Thyroid gland (tissue), 4 donors: ENCODE measurements at regions not wholly inside any gene's neighbourhood (a gene's known extent, or its start where the extent isn't known, plus 50 kb on each side); places are given as distances from the start of the nearest gene placed in this dataset.

Experiments
- POLR2A ChIP-seq, 2 donors: fragments of 450-650 bp; IDR thresholded peaks; one replicate each; pipeline ENCODE4 v1.6.1; 2017; ENCODE audit warnings: antibody characterized with exemption in 2 of 2, mild to moderate bottlenecking in 2 of 2, moderate library complexity in 1 of 2
- TF ChIP-seq, protein P1 (sequence below), 6 experiments: fragments of 200-600 bp in 3 of 6; fragments of 450-650 bp in 3 of 6; sonication (generic) in 3 of 6; IDR thresholded peaks; one replicate each; pipeline ENCODE4 v1.5.1; 2016 to 2019; ENCODE audit warnings: antibody characterized with exemption in 6 of 6, mild to moderate bottlenecking in 2 of 6, inconsistent platforms in 1 of 6, moderate library complexity in 1 of 6

DNA sequence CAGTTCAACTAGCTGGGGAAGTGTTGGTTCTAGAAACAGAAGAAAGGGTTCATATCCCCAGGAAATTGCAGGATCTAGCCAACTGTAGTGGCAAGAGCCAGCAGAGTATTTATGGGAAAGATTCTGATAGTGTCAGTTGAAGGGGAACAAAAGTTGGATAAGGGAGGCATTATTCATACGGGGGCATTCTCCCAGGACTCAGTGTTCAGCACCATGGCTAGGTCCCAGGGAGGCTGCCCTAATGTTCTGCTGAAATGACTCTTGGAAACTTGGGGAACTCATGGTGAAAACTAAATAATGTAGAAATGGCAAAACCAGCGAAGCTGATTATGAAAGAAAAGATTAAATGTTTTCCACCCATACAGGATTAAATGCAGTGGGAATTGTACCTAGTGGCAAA, 543.7 kb downstream of the TRIB2 start:
- TF ChIP-seq, protein P1, sequence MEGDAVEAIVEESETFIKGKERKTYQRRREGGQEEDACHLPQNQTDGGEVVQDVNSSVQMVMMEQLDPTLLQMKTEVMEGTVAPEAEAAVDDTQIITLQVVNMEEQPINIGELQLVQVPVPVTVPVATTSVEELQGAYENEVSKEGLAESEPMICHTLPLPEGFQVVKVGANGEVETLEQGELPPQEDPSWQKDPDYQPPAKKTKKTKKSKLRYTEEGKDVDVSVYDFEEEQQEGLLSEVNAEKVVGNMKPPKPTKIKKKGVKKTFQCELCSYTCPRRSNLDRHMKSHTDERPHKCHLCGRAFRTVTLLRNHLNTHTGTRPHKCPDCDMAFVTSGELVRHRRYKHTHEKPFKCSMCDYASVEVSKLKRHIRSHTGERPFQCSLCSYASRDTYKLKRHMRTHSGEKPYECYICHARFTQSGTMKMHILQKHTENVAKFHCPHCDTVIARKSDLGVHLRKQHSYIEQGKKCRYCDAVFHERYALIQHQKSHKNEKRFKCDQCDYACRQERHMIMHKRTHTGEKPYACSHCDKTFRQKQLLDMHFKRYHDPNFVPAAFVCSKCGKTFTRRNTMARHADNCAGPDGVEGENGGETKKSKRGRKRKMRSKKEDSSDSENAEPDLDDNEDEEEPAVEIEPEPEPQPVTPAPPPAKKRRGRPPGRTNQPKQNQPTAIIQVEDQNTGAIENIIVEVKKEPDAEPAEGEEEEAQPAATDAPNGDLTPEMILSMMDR (IDR thresholded peaks at IDR 0.05) = no peak
- TF ChIP-seq POLR2A (IDR thresholded peaks at IDR 0.05) = no peak
